Spleen (tissue), 11 donors: ENCODE measurements at regions not wholly inside any gene's neighbourhood (a gene's known extent, or its start where the extent isn't known, plus 50 kb on each side); places are given as distances from the start of the nearest gene placed in this dataset.

Source experiments
- DNase-seq: peaks from one replicate; pipeline ENCODE4 v3.0.0-alpha.2; 2020
- H3K27ac ChIP-seq, 8 donors: fragments of 200-600 bp; sonication (generic) in 7 of 8; 1 replicate in 4 of 8; 2 replicates in 4 of 8; pipeline versions ENCODE4 v1.5.0 to v1.8.0; 2016 to 2021; ENCODE audit warnings: inconsistent platforms in 4 of 8, mild to moderate bottlenecking in 4 of 8, moderate library complexity in 1 of 8
- H3K27me3 ChIP-seq, 7 donors: fragments of 200-600 bp; sonication (generic) in 6 of 7; replicated peaks in 1 of 7; 1 replicate in 4 of 7; 2 replicates in 3 of 7; pipeline versions ENCODE4 v1.5.0 to v1.8.0; 2016 to 2021; ENCODE audit warnings: inconsistent platforms in 3 of 7, mild to moderate bottlenecking in 1 of 7
- H3K36me3 ChIP-seq, 6 donors: fragments of 200-600 bp; sonication (generic) in 5 of 6; 1 replicate in 4 of 6; 2 replicates in 2 of 6; pipeline versions ENCODE4 v1.5.0 to v1.8.0; 2016 to 2021; ENCODE audit warnings: inconsistent platforms in 2 of 6
- H3K4me1 ChIP-seq, 6 donors: fragments of 200-600 bp; sonication (generic) in 5 of 6; 1 replicate in 3 of 6; 2 replicates in 3 of 6; pipeline versions ENCODE4 v1.5.0 to v1.8.0; 2016 to 2021; ENCODE audit warnings: inconsistent platforms in 3 of 6
- H3K4me3 ChIP-seq, 8 donors: fragments of 200-600 bp; sonication (generic) in 7 of 8; 1 replicate in 4 of 8; 2 replicates in 4 of 8; pipeline versions ENCODE4 v1.5.0 to v1.8.0; 2016 to 2021; ENCODE audit warnings: inconsistent platforms in 4 of 8, mild to moderate bottlenecking in 4 of 8, moderate library complexity in 2 of 8
- H3K9me3 ChIP-seq, 8 donors: fragments of 200-600 bp; sonication (generic) in 7 of 8; 1 replicate in 4 of 8; 2 replicates in 4 of 8; pipeline versions ENCODE4 v1.5.0 to v1.8.0; 2016 to 2021; ENCODE audit warnings: inconsistent platforms in 4 of 8
- POLR2A ChIP-seq, 3 donors: fragments of 450-650 bp; IDR thresholded peaks; one replicate each; pipeline ENCODE4 v1.5.1; 2017; ENCODE audit warnings: antibody characterized with exemption in 3 of 3, mild to moderate bottlenecking in 1 of 3
- POLR2AphosphoS5 ChIP-seq, 3 donors: sonication (generic); formaldehyde crosslinking; IDR thresholded peaks; one replicate each; pipeline ENCODE4 v1.5.1; 2017; ENCODE audit warnings: antibody characterized with exemption in 3 of 3
- WGBS, 5 donors: extraction: QIAGEN DNeasy Blood & Tissue Kit in 3 of 5; methylation state at CpG; one replicate each; pipeline versions ENCODE4 v1.1.5 to v1.1.7; 2013 to 2018; 5-methylcytosine and 5-hydroxymethylcytosine counted together
- intact Hi-C: fragments of 100-400 bp; cut with DNase I; formaldehyde crosslinking; loops from one replicate; pipeline ENCODE4 v1.15.0; 2023; ENCODE audit warnings: low total_unique reads
- TF ChIP-seq, protein P1 (sequence below), 11 experiments: fragments of 200-600 bp in 7 of 11; fragments of 450-650 bp in 4 of 11; sonication (generic) in 4 of 11; IDR thresholded peaks in 8 of 11; conservative IDR thresholded peaks in 3 of 11; 1 replicate in 7 of 11; 2 replicates in 4 of 11; pipeline versions ENCODE4 v1.4.0 to v1.8.0; 2016 to 2021; ENCODE audit warnings: antibody characterized with exemption in 11 of 11, inconsistent platforms in 4 of 11, mild to moderate bottlenecking in 1 of 11
- donor health status: healthy with polysubstance abuse.
- donor health status: DM: no; HTN: no; CAD: no; lungs with moderate emphysema.
- donor health status: DM: no; HTN: no; CAD: no.
- donor health status: Bipolar disorder and iron deficiency.
- donor health status: healthy.
- donor health status: DM: no; HTN: no; CAD: no.
- donor health status: DM: yes; HTN: yes; CAD: no.

DNA sequence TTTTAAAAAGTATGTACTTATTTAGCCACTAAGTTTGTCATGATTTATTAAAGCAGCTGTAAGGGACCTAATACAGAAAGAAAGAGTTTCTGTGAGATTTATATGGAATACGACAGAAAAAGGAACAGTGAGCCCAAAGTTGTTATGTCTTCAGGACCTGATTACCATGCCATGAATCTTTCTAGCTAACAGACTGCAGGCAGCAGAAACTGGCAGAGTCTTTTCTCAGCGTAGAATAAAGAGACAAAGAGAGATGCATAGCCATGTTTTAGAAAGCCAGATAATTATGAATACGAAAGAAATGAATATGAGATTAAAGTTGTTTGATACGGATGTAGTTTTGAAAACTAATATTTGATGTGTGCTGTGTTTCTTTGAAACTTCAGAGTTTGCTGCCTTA lies 624.1 kb upstream of the ADGRB3 start:
- no peak for TF ChIP-seq POLR2A (IDR thresholded peaks at IDR 0.05)
- TF ChIP-seq, protein P1, sequence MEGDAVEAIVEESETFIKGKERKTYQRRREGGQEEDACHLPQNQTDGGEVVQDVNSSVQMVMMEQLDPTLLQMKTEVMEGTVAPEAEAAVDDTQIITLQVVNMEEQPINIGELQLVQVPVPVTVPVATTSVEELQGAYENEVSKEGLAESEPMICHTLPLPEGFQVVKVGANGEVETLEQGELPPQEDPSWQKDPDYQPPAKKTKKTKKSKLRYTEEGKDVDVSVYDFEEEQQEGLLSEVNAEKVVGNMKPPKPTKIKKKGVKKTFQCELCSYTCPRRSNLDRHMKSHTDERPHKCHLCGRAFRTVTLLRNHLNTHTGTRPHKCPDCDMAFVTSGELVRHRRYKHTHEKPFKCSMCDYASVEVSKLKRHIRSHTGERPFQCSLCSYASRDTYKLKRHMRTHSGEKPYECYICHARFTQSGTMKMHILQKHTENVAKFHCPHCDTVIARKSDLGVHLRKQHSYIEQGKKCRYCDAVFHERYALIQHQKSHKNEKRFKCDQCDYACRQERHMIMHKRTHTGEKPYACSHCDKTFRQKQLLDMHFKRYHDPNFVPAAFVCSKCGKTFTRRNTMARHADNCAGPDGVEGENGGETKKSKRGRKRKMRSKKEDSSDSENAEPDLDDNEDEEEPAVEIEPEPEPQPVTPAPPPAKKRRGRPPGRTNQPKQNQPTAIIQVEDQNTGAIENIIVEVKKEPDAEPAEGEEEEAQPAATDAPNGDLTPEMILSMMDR (IDR thresholded peaks at IDR 0.05 in 8 of 11, conservative IDR thresholded peaks at IDR 0.05 in 3 of 11), result no peak
- no peak for TF ChIP-seq POLR2AphosphoS5 (IDR thresholded peaks at IDR 0.05)
- H3K27ac ChIP-seq, result no peak overlapping the region
- H3K4me1 ChIP-seq, result no peaks in the 10 kb centered on the region
- 78 to 89% (median 84%) methylated on average over 4 of the region's 4 CpGs for WGBS, 5 donors
- no peaks in the 10 kb centered on the region for H3K27me3 ChIP-seq
- intact Hi-C loops, result no loop called here
- DNase-seq, result no peak
- no peak overlapping the region for H3K4me3 ChIP-seq
- H3K36me3 ChIP-seq, result no peaks in the 10 kb centered on the region
- peaks cover 0 to 8% (median 0%) of the 10 kb centered on the region in 8 donors for H3K9me3 ChIP-seq

DNA sequence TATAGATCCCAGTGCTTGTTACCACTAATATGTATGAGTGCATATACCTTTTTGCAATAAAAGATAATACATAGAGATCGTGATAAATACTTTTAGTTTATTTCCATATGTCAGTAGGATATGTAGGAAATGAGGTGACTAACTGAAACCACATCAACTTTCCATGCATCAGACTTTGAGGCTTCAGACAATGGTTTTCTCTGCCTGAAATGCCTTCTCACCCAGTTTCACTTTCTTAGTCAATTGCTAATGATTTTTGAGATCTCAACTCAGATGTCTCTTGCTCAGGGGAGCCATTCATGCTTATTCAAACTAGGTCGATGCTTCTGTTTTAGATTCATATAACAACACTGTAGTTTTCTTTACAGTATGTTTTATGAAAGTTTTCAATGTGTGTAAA lies 626.6 kb upstream of the ADGRB3 start:
- DNase-seq, result no peak
- H3K27me3 ChIP-seq, result no peaks in the 10 kb centered on the region
- no peak for TF ChIP-seq POLR2A (IDR thresholded peaks at IDR 0.05)
- TF ChIP-seq POLR2AphosphoS5 (IDR thresholded peaks at IDR 0.05), result no peak
- TF ChIP-seq, protein P1 (IDR thresholded peaks at IDR 0.05 in 8 of 11, conservative IDR thresholded peaks at IDR 0.05 in 3 of 11), result no peak
- H3K4me3 ChIP-seq, result no peak overlapping the region
- peaks cover 0 to 8% (median 0%) of the 10 kb centered on the region in 8 donors for H3K9me3 ChIP-seq
- H3K36me3 ChIP-seq, result no peaks in the 10 kb centered on the region
- 36 to 80% (median 60%) methylated on average over 2 of the region's 2 CpGs for WGBS, 5 donors
- intact Hi-C loops, result no loop called here
- H3K27ac ChIP-seq, result no peak overlapping the region
- H3K4me1 ChIP-seq, result no peaks in the 10 kb centered on the region

DNA sequence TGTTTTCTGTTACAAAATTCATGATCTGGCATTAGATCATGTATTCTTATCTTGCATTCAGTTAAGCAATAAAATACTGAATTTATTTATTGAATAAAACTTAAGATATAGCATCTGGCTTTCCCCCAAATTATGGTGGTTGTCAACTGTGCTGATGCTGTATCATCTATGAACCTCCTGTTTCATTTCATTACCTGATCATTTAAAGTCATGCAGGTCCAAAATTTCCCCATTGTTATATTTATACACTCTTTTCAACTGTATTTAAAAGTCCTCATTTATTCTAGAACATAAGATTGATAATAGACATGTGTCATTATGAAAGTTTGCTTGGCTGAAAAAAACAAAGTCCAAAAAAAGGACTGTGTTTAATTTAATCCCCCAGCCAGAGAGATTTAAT lies 627.4 kb upstream of the ADGRB3 start:
- no peaks in the 10 kb centered on the region for H3K27me3 ChIP-seq
- H3K4me1 ChIP-seq, result no peaks in the 10 kb centered on the region
- intact Hi-C loops, result no loop called here
- no peak for DNase-seq
- no peak for TF ChIP-seq POLR2A (IDR thresholded peaks at IDR 0.05)
- TF ChIP-seq POLR2AphosphoS5 (IDR thresholded peaks at IDR 0.05), result no peak
- TF ChIP-seq, protein P1 (IDR thresholded peaks at IDR 0.05 in 8 of 11, conservative IDR thresholded peaks at IDR 0.05 in 3 of 11), result no peak
- H3K9me3 ChIP-seq, result peaks cover 0 to 8% (median 0%) of the 10 kb centered on the region in 8 donors
- H3K27ac ChIP-seq, result no peak overlapping the region
- H3K4me3 ChIP-seq, result no peak overlapping the region
- no peaks in the 10 kb centered on the region for H3K36me3 ChIP-seq

DNA sequence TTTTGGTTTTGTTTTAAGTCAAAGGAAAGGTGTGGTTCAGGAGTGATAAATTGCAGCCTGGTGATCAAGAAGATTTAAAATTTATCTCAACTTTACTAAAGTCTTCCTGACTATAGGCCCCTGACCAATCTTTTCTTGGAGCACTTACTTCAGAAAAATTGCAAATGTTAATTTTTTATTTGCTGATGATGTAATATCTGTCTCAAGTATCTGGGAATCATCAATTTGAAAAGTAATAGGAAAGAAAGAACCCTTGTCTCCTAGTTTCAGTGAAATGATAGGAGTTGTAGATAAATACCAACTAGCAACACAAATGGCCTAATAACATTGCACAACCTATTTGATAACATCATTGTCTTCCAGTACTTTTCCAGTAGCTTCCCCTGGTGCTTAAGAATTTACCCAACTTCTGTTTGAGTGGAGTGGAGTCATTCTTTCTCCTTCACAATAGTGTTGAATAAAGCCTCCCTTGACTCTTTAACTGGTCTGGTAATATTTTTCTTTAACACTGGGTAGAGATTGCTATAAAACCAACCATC lies 648.3 kb upstream of the ADGRB3 start:
- no peak overlapping the region for H3K27ac ChIP-seq
- no peak for DNase-seq

DNA sequence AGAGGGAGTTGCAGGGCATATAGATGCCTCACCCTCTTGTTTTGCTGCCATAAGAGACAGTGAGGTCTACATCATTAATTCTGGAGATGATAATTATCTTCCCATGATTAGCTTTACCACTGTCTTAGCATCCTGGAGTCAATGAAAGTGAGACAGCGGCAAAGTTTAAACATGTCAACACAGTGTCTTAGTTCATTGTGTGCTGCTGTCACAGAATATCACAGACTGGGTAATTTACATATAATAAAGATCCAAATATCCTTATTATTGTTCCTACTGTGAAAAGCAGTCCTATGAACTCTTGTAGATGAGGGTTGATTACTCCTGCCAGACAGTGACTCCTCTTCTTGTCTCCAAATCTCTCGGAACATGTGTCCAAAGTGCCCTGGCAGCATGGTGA lies 658.6 kb upstream of the ADGRB3 start:
- no peaks in the 10 kb centered on the region for H3K4me1 ChIP-seq
- WGBS, 5 donors, result 85 to 100% (median 88%) methylated on average over 2 of the region's 2 CpGs
- H3K27ac ChIP-seq, result no peak overlapping the region
- peaks cover 0 to 12% (median 0%) of the 10 kb centered on the region in 8 donors for H3K9me3 ChIP-seq
- H3K27me3 ChIP-seq, result no peaks in the 10 kb centered on the region
- TF ChIP-seq POLR2AphosphoS5 (IDR thresholded peaks at IDR 0.05), result no peak
- TF ChIP-seq, protein P1 (IDR thresholded peaks at IDR 0.05 in 8 of 11, conservative IDR thresholded peaks at IDR 0.05 in 3 of 11), result no peak
- no peak for TF ChIP-seq POLR2A (IDR thresholded peaks at IDR 0.05)
- no peak overlapping the region for H3K4me3 ChIP-seq
- no peaks in the 10 kb centered on the region for H3K36me3 ChIP-seq
- DNase-seq, result no peak
- intact Hi-C loops, result no loop called here

More for the DNA sequence above, 648.3 kb upstream of the ADGRB3 start:
- H3K4me3 ChIP-seq, result no peak overlapping the region
- peaks cover 0 to 9% (median 0%) of the 10 kb centered on the region in 8 donors for H3K9me3 ChIP-seq
- no peaks in the 10 kb centered on the region for H3K36me3 ChIP-seq
- no peaks in the 10 kb centered on the region for H3K4me1 ChIP-seq
- H3K27me3 ChIP-seq, result no peaks in the 10 kb centered on the region
- no peak for TF ChIP-seq POLR2A (IDR thresholded peaks at IDR 0.05)
- intact Hi-C loops, result no loop called here
